HG02981 (cell line): ENCODE measurements at regions not wholly inside any gene's neighbourhood (a gene's known extent, or its start where the extent isn't known, plus 50 kb on each side); places are given as distances from the start of the nearest gene placed in this dataset.
A peak's percentile ranks its signal among the peaks of the same experiment; 100 is the strongest.
"Not testable (repeated sequence)": the region's sequence is repeated elsewhere in the genome, so short reads cannot be mapped to it uniquely, and the experiment has no call there.

Source experiments
- ATAC-seq: cut with Tn5 transposase; IDR thresholded peaks from one replicate; pipeline ENCODE4 v1.9.1; 2021; ENCODE audit warnings: mild to moderate bottlenecking, moderate library complexity; ENCODE audit not compliant: unreplicated experiment

DNA sequence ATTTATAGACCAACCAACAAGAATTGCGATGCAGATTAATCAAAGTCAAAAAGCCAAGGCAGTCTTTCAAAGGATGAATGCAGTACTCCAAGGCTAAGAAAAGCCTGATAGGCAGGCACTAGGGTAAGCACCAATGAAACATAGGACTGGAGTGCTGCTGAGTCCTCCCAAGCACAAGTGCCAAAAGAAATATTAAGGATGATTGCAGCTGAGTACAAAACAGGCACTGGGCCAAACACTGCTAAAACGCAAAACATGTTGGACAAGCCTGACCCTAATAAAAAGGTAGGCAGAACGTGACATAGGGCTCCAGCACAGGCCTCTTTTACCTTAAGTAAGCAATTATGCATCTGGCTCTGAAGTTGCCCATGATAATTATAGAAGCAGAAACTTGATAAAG lies 160.1 kb upstream of the LRP1B start:
- no peak for ATAC-seq

DNA sequence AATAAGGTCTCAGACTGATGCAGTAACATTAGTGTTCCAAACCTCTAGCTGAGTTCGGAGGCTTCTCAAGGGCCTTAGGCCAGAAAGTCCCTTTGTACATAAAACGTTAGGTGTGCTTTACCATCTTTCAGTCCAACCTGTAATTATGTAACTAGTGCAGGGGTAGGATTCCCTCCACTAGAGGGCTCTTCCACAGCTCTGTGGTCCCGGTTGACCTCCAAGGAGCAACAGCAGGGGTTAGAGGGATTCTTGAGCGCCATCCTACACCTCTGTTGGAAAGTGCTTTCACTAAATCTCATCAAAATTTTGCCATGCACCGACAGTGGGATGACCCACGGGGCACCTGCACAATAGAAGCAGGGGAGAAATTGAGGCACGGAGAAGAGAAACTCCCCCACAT lies 155.8 kb upstream of the LRP1B start:
- ATAC-seq, result peak; percentile 70

DNA sequence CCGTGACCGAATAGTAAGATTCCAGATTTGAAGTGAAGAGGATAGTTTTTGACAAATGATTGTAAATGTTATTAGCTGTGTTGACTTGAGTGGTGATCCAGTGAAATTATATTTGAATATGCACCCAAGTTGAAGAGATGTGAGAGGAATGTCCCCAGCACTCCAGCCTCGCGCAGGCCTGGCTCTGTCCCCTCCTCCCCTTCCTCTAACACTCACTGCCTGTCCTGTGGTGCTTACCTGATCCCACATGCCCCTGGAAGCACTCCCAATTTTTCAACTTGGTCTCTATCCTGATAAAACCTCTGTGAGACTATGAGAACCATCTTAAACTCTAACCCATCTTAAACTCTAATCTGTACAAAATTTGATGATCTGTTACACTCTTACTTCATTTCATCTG lies 154.7 kb upstream of the LRP1B start:
- no peak for ATAC-seq

DNA sequence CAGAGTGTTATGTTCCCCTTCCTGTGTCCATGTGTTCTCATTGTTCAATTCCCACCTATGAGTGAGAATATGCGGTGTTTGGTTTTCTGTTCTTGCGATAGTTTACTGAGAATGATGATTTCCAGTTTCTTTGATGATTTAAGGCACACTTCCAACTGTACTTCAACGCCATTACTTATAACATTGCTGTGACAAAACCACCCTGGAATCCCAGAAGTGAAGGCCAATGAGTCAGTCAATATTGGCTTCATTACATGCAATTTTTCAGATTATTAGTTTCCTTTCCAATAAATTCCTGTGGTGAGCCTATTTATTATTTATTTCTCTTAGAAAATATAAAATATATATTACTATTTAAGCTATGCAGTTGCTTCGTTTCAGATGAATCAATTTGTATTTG lies 153.5 kb upstream of the LRP1B start:
- ATAC-seq, result not testable (repeated sequence)

GRCh38 chr2:142280831-142281230 lies 150.0 kb upstream of the LRP1B start:
- no peak for ATAC-seq

DNA sequence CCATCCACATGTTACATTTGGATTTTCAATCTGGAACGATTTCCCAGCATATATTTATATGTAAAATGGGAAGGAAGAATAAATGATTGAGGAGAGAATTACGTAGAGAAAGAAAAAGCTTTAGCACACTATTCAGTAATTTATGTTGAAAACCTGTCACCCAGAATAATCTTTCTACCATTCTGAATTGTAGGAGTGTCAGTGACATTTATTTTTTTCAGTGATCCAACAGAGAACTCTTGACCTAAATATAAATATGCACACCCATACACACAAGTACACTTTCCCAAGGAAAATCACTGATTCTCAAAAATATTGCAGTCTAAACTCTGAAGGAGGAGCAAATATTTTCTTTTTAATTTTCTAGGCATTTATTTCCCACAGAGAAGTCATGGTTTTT lies 140.2 kb upstream of the LRP1B start:
- no peak for ATAC-seq

DNA sequence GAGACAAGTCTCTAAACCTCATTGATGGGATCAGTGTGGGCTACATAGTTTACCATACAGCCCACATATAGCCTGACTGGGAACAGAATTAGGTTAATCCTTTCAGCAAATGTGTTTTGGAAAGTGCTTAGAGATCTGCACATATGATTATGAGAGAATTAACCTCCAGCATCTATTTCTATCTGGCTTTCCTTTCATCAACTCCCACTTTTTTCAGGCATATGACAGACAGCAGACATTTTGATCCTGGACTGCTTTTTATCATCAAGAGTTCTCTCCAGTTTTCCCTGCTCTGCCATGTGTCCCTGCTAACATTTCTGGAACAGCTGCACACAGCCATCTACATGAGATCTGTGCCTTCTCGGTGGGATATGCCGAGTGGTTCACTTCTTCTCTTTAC lies 139.5 kb upstream of the LRP1B start:
- ATAC-seq, result no peak

DNA sequence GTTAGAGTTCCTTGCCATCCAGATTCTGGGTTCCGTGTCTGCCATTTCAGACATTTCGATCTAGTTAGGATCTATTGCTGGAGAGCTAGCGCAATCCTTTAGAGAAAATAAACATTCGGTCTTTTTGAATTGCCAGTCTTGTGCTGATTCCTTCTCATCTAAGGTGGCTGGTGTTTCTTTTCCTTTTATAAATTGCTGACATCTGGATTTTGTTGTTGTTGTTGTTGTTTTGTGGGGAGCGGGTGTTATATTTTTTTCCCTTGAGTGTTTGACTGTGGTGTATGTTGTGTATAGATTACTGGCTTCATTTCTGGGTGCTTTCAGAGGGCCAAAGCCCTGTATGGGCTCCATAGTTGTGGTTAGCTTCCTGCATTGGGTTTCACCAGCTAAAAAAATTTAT lies 128.5 kb upstream of the LRP1B start:
- no peak for ATAC-seq

DNA sequence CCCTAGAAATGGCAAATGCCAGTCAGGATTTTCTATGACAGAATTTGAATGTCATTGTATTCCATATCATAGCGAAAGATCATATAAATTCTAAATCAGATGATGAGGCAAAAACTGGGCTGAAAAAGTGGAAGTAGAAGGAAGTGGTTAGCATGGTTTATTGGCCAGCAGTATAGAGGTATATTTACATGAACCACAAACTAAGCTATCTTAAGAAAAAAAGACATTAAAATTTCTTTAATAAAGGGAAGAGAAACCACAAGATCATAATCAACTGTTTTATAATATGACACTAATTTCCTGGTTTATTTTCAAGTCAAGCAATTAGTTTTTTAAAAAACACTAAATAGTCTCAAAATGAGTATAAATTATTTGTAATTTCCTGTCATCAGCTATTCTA lies 123.2 kb upstream of the LRP1B start:
- ATAC-seq, result no peak

- no peak for ATAC-seq
Observed at GRCh38 chr2:142241016-142241415, 110.2 kb upstream of the LRP1B start.

- ATAC-seq, result no peak
Observed at GRCh38 chr2:142236181-142236580, 105.4 kb upstream of the LRP1B start.

DNA sequence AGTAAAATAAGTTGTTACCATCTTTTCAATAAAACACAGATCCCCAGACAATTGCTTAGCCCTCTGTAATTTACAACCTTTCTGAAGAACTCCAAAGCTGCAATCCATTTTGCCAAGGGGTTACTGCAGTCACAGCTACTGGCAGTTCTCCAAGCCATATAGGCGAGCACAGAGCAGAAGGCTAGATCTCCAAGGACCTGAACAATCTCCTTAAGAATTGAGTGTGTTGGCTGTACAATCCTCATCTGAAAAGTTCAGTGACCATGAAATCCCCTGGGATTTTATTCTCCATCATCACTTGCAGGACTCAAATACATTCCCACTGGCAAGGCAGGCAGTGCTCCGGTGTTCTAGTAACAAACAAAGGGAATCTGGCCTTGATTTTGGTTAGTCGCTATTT lies 103.9 kb upstream of the LRP1B start:
- no peak for ATAC-seq

- no peak for ATAC-seq
Observed at GRCh38 chr2:142223309-142223708, 92.5 kb upstream of the LRP1B start.

GRCh38 chr2:142222715-142223114 lies 91.9 kb upstream of the LRP1B start:
- no peak for ATAC-seq

DNA sequence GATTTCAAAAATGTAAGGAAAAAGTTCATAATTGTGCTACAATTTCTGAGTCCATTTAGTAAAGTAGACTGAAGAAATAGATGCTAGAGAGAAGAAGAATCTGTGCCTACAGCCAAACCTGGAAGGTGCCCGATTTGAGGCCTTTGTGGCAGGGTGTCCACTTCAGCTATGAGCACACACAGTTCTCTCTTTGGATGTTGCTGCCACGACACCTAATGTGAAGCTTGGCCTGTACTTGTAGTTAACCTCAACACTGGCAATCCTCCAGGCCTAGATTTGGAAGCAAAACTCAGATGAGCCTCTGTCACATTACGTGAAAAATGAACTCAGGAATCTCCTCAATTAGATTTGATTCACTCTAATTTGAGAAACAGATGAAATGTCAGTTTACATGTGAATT lies 90.1 kb upstream of the LRP1B start:
- ATAC-seq, result no peak

DNA sequence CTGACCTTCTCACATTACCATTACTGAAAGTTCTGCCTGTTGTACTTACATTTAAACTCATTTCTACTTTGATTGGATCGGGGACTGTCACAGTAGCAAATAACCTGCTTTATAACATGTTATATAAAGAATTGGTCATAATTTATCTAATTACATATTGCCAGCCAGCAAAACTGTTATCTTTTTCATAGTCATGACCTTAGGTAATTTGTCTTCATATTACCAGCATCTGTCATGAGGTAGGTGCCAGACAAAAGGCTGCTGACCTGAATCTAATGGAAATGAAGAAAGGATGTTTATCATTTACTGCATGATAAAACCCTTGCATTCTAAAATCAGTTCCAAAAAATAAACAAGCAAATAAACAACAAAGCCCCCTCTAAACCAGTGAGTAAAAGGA lies 89.4 kb upstream of the LRP1B start:
- no peak for ATAC-seq

DNA sequence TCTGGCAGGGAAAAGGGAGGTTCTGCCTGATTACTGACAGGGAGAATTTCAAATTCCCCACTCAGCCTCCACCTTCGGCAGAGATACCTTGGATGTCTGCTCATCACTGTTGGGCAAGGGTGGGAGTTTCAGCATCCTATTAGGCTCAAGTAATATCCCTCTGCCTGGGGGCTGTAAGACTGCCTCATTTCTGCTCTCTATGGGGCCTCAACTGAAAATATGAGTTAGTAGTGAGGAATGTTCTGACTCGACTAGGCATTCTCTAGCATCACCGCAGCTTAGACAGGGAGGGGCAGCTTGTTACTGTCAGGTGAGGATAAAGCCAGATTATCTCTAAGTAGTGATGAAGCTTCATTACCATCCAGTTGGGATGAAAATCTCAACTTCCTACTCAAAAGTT lies 87.7 kb upstream of the LRP1B start:
- no peak for ATAC-seq

DNA sequence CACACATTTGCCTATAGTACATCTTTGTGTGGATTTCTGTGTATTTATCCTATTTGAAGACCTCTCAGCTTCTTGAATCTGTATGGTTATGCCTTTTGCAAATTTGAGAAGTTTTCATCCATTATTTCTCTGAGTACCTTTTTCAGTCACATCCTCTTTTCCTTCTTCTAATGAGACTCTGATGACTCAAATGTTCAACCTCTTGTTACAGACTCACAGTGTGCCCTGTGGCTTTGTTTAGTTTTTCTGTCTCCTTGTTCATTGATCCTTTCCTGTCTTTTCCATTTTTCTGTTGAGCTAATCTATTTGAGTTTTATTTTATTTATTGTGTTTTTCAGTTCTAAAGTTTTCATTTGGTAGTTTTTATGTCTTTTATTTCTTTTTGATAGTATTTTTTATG lies 87.0 kb upstream of the LRP1B start:
- no peak for ATAC-seq

GRCh38 chr2:142200062-142200461 lies 69.2 kb upstream of the LRP1B start:
- no peak for ATAC-seq

DNA sequence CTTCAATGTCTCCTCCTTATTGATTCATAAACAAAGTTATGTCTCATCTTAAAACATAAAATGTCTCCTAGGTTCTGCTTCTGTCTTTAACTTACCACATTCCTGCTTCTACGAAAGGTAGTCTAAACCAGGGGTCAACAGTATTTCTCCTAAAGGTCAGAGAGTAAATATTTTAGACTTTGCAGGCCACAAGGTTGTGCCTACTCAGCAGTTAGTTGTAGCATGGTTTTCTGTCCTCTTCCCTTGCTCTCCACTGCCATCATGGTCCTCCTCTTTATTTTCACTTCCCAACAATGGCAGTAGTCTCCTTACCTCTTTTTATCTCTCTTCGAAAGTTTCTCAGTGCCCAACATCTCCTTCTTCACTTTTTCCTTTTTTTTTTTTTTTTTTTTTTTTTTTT lies 68.3 kb upstream of the LRP1B start:
- ATAC-seq, result no peak

DNA sequence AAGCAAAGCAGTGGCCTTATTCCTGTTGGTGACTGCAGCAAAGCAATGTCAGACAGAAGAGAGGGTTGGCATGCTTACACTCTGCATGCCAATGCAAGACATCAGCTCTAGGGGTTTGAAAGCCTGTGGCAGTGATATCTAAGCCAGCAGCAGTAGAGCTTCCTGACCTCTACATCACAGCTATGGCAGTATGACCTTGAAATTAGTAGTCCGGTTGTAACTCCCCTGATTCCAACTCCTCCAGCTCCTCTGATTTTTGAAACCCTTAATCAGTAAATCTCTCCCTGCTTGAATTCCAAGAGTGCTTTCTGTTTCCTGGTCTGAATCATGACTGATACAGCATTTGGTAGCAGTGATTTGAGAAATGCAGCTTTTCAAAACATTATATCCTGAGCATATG lies 60.0 kb upstream of the LRP1B start:
- ATAC-seq, result no peak

GRCh38 chr2:142189501-142189900 lies 58.7 kb upstream of the LRP1B start:
- ATAC-seq, result no peak

DNA sequence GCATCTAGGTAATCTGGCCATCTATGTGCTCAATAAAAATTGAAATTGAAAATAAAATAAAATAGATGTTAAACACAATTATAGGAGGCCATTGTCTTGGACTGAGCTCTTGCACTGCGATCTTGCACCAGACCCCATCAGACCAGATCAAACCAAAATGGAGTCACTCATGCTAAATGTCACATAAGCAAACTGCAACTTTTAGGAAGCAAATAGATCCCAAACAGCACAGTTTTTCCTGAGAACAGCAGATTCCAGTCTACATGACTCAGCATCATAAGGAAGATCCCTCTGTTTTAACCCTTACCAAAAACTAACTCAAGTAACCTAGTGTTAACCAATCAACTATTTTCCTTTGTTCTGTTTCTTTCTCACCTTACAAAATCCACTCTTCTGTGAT lies 57.7 kb upstream of the LRP1B start:
- no peak for ATAC-seq
